ENCODE measurements at regions not wholly inside any gene's neighbourhood (a gene's known extent, or its start where the extent isn't known, plus 50 kb on each side); places are given as distances from the start of the nearest gene placed in this dataset.
"Not testable (repeated sequence)": the region's sequence is repeated elsewhere in the genome, so short reads cannot be mapped to it uniquely, and the experiment has no call there.

DNA sequence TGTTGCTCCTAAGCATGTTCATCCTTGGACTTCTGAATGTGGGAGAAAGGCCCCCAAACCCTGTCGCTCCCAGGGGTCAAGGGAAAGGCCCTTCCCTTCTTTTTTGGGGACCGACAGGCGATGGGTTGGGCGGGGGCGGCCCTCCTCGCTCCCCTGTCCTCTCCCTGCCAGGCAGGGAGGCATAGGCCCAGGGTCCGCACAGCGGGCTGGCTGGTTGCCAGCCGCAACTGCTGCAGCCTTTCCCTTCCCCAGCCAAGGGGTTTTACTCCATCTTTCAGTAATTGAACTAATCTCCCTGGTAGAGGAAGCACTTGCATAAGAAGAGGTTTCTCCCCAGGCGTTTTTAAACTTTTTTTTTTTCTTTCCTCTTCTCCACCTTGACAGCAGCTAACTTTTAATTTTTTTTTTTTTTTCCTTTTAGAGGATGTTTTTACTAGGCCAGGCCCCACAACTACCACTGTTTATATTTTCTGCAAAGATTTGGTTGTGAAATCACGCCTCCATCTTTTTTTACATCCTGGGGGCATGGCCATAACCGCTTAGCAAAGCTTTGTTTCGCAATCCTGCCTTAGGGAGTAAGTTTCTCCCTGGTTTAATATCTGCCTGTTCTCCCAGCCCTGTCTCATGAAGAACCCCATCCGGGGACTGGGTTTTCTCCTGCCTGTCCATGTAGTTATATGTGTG is 216.9 kb upstream of the ZNF608 start:
- no peak for DNase-seq (ENCODE audit: low read depth in 2 of 2)

GRCh38 chr5:124966741-124967140 is 220.3 kb upstream of the ZNF608 start:
- not testable (repeated sequence) for DNase-seq (ENCODE audit: low read depth in 2 of 2)

GRCh38 chr5:124970381-124970780 is 223.9 kb upstream of the ZNF608 start:
- not testable (repeated sequence) for DNase-seq (ENCODE audit: low read depth in 2 of 2)

GRCh38 chr5:124972703-124973102 is 226.3 kb upstream of the ZNF608 start:
- no peak for DNase-seq (ENCODE audit: low read depth in 2 of 2)

GRCh38 chr5:124973661-124974060 is 227.2 kb upstream of the ZNF608 start:
- DNase-seq (ENCODE audit: low read depth in 2 of 2): no peak

DNA sequence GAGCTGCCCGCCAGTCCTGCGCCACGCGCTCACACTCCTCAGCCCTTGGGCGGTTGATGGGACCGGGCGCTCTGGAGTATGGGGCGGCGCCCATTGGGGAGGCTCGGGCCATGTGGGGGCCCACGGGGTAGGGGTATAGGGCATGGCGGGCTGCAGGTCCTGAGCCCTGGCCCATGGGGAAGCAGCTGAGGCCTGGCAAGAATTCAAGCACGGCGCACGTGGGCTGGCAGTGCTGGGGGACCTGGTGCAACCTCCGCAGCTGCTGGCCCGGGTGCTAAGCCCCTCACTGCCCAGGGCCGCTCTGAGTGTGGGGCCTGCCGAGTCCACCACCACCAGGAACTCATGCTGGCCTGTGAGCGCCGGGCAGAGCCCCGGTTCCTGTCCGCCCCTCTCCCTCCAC is 229.6 kb upstream of the ZNF608 start:
- DNase-seq (ENCODE audit: low read depth in 2 of 2): no peak

- DNase-seq (ENCODE audit: low read depth in 2 of 2): no peak
These were observed 232.8 kb upstream of the ZNF608 start for GRCh38 chr5:124979251-124979650.

DNA sequence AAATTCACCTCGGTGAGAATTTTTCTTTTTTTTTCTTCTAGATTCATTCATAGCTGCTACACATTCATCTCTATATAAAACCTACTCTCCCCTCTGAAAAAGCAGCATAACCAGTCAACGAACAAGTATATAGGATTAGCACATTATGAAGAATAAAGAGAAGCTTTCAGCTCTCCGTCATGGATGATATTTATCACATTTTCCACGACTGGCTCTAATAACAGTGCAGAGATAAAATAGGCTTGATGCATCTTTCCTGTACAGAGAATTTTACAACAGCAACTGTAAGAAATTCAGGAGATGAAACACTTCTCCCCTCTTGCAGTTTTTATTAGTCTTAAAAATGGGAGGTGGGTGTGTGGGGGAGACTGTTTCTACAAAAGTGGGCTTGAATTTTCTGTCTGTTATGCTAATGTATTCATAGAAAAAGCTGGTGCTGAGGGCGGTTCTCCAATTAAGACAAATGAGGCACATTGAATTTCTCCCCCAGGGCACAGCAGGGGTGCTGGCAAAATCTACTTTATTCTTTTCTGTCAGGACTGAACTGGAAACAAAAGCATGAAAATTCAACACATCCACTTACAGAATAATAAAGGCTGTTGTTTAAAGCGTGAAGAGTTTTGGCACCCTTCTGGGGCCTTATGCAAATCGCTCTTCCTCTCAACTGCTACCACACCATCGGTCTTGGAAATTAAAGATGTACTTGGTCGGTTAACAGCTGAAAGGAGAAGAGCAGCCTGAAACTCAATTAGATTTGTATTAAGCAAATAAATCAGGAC is 233.9 kb upstream of the ZNF608 start:
- DNase-seq (ENCODE audit: low read depth in 2 of 2): no peak

- DNase-seq (ENCODE audit: low read depth in 2 of 2): no peak
These were observed 235.5 kb upstream of the ZNF608 start for GRCh38 chr5:124981901-124982300.

DNA sequence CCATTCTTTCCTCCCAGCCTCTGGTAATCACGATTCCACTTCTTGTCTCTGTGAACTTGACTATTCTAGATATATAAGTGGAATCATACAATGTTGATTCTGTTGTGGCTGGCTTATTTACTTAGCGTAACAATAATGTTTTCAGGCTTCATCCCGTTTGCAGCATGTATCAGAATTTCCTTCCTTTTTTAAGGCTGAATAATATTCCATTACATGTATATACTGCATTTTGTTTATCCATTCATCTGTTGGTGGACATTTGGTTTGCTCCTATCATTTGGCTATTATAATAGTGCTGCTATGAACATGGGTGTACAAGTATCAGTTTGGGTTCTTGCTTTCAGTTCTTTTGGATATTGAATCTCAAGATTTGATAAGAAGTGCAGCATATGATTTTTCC is 239.7 kb upstream of the ZNF608 start:
- DNase-seq (ENCODE audit: low read depth in 2 of 2): no peak

DNA sequence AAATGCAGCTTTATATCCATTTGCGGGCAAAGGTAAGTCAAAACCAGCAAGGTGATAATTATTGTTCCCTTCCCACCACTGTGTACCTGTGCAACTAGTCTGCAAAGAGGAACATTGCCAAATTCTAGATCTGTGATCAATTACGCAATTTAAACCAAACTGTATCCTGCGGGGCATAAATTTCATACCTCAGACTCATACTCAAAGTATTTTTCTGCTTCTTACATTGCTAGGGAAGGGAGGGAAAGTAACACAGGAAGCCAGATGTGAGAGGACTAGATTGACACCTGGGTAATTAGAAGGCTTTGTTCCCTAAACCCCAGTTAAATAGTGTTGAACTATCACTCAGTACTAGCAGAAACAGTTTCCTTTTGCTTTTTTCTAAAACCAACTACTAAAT is 240.2 kb upstream of the ZNF608 start:
- DNase-seq (ENCODE audit: low read depth in 2 of 2): no peak

DNA sequence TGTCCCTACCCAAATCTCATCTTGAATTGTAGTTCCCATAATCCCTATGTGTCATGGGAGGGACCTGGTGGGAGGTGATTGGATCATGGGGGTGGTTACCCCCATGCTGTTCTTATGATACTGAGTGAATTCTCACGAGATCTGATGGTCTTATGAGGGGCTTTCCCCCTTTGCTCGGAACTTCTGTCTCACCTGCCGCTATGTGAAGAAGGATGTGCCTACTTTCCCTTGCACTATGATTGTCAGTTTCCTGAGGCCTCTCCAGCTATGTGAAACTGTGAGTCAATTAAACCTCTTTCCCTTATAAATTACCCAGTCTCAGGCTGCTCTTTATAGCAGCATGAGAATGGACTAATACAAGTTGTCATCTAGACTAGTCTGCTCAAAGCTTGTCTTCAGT is 241.3 kb upstream of the ZNF608 start:
- not testable (repeated sequence) for DNase-seq (ENCODE audit: low read depth in 2 of 2)

- no peak for DNase-seq (ENCODE audit: low read depth in 2 of 2)
These were observed 244.3 kb upstream of the ZNF608 start for GRCh38 chr5:124990723-124991122.

DNA sequence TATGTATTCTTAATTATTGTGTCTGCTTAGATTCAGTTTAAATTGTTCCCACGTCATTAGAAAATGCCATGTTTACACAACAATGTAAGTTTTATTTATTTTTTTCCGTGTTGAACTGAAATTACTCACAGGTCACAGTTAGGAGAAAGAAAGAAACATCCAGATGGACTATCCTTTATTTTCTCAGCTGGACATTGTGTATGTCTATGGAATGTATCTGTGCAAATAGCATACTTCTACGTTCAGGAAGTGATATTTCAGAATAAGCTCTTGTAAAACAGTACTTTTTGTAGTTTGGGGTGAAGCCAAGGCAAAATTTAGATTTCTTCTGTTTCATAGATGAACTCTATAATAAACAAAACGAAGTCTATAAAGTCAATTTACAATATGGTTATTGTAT is 249.0 kb upstream of the ZNF608 start:
- DNase-seq (ENCODE audit: low read depth in 2 of 2): no peak

DNA sequence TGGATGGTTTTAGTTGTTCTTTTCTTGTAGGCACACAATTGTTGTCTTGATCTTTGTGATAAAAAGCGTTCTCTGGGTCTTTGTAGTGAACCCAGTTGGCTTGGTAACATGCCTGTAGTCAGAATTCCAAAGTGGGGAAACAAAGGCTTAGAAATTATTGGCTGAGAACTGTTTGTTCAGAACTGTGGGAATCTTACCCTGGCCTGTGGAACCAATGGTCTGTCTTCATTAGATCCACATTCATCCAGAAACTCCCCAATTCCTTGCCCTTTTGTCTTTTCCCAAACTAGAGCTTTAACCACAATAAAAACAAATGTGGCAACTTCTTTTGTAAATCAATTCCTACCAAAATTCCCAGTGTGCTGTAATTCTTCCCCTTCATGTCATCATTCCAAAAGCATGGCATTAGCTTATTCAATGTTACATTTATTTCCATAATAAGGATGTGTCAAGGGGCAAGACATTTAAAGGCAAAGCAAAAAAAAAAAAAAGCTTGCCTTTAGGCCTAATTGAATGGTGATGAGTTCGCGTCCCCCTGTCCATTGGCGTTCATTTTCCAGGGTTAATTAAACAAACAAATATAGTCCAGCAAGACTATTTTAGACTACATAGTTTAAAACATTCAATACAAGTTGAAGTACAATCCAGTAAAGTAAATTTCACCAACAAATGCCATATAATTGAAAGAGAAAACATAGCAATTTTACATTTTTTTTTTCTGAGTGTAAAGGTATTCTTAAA is 249.8 kb upstream of the ZNF608 start:
- no peak for DNase-seq (ENCODE audit: low read depth in 2 of 2)

DNA sequence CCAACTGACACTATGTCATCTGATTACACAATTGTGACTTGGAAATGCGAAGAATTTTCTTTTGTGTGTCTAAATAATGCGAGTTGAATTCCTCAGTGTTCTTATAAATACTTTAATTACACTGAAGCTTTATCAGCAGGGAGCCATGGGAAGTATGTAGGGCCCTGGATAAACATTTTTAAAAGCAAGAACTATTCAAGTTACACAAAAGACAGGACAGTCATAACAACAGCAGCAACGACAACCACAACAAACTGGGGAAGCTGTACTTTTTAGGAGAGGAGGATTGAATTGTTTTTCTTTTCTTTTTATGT is 250.3 kb upstream of the ZNF608 start:
- DNase-seq (ENCODE audit: low read depth in 2 of 2): no peak

GRCh38 chr5:124997186-124997893 is 250.9 kb upstream of the ZNF608 start:
- no peak for DNase-seq (ENCODE audit: low read depth in 2 of 2)

DNA sequence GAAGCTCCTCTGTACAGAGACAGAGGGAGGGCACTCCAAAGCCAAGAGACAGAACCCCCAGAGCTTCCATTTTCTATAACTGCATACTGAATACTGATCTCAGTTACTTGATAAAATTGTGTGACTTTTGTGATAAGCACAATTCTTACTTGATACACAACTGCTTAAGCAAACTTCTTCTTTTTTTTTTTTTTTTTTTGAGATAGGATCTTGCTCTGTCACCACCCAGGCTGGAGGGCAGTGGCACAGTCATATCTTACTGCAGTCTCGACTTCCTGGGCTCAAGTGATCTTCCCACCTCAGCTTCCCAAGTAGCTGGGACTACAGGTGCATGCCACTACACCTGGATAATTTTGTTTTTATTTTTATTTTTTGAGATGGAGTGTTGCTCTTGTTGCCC is 252.1 kb upstream of the ZNF608 start:
- DNase-seq (ENCODE audit: low read depth in 2 of 2): no peak

DNA sequence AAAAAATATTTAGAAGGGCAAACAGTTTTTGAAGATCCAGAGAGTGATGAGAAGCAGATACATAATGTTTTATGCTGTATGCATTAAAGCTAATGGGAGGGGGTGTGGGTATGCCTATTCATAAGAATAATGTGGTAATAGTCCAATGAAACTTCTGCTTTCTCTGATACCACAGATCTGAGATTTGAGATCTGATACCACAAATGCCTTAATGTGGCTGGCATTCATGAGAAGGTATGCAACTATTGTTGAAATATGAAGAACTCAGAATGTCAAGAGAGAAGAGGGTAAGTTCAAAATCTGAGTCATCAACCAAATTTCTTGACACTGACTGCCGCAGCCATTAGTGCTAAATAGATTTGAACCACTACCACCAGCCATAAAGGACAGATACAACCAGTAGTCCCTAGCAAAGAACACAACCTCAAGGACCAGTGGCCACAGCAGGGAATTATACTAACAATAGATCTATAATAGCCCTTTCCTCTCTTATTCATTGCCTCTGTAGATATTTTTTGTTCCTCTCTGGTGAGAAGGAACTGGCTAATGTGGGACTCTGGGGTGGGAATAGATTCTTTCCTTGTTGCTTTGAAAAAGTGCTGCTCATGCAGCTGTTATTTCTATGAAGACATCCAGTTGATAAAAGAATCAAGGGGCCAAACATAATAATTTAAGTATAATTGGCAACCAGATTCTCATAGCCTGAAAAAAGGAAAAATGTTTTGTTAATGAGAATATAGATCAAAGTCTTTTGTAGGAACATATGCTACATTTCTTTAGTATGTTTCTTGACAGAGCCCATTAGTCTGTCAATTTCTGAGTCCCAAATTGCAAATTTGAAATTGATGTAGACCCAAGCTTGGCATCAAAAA is 256.5 kb upstream of the ZNF608 start:
- DNase-seq (ENCODE audit: low read depth in 2 of 2): no peak

- DNase-seq (ENCODE audit: low read depth in 2 of 2): no peak
These were observed 257.6 kb upstream of the ZNF608 start for GRCh38 chr5:125004009-125004408.

GRCh38 chr5:125005266-125005665 is 258.8 kb upstream of the ZNF608 start:
- no peak for DNase-seq (ENCODE audit: low read depth in 2 of 2)
